ENCODE measurements at regions not wholly inside any gene's neighbourhood (a gene's known extent, or its start where the extent isn't known, plus 50 kb on each side); places are given as distances from the start of the nearest gene placed in this dataset.

GRCh38 chr3:72230774-72231379 lies 445.9 kb upstream of the PROK2 start:
- Mint-ChIP-seq H3K4me3 (no peak overlapping the region), H3K27me3 (ENCODE audit: insufficient read depth, low read depth, poor library complexity) (peaks cover 4% of the 10 kb centered on the region), H3K9me3 (peaks cover 13% of the 10 kb centered on the region), H3K4me1 (peaks cover 2% of the 10 kb centered on the region), H3K36me3 (ENCODE audit: low read depth) (peaks cover under 1% of the 10 kb centered on the region; the same call in 1 of the 3 replicates), H3K27ac (no peak overlapping the region)
- H3F3A ChIP-seq (replicated peaks; ENCODE audit: low read depth) = no peaks in the 10 kb centered on the region
- no peak overlapping the region for H3K4me3 ChIP-seq
- H3K27ac ChIP-seq (ENCODE audit: low read depth) = no peak overlapping the region
- H3K9me2 ChIP-seq (ENCODE audit: insufficient read depth) = peaks cover 13% of the 10 kb centered on the region; the same call in 1 of the 2 replicates
- no peaks in the 10 kb centered on the region for H4K20me1 ChIP-seq (replicated peaks; ENCODE audit: insufficient read depth)
- no peaks in the 10 kb centered on the region for H3K36me3 ChIP-seq (ENCODE audit: insufficient read depth)
- TF ChIP-seq CREB1 (CRISPR knock-in tag; IDR thresholded peaks at IDR 0.05; ENCODE audit: low read depth) (no peak), REST (IDR thresholded peaks at IDR 0.05; ENCODE audit: unreplicated experiment) (no peak), ZNF462 (CRISPR knock-in tag; IDR thresholded peaks at IDR 0.05) (no peak), JUNB (IDR thresholded peaks at IDR 0.05; ENCODE audit: unreplicated experiment) (no peak), STAT1 (IDR thresholded peaks at IDR 0.05; ENCODE audit: unreplicated experiment) (no peak), EZH2 (IDR thresholded peaks at IDR 0.05; ENCODE audit: low read depth, unreplicated experiment) (no peak), NANOG (IDR thresholded peaks at IDR 0.05; ENCODE audit: borderline replicate concordance) (no peak), ZNF114 (CRISPR knock-in tag; IDR thresholded peaks at IDR 0.05) (no peak), ZNF331 (CRISPR knock-in tag; IDR thresholded peaks at IDR 0.05; ENCODE audit: low read depth) (no peak), EZH2phosphoT487 (IDR thresholded peaks at IDR 0.05; ENCODE audit: unreplicated experiment) (no peak), POLR2AphosphoS5 (IDR thresholded peaks at IDR 0.05; ENCODE audit: low read depth) (no peak), CTCF (conservative IDR thresholded peaks at IDR 0.05; ENCODE audit: low read depth in 2 of 2) (no peak)
- TF ChIP-seq, protein P1, sequence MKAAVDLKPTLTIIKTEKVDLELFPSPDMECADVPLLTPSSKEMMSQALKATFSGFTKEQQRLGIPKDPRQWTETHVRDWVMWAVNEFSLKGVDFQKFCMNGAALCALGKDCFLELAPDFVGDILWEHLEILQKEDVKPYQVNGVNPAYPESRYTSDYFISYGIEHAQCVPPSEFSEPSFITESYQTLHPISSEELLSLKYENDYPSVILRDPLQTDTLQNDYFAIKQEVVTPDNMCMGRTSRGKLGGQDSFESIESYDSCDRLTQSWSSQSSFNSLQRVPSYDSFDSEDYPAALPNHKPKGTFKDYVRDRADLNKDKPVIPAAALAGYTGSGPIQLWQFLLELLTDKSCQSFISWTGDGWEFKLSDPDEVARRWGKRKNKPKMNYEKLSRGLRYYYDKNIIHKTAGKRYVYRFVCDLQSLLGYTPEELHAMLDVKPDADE (IDR thresholded peaks at IDR 0.05) = no peak
- DNase-seq (ENCODE audit: low spot score) = no peak
- no peak for ATAC-seq
- no peaks in the 10 kb centered on the region for H3K27me3 ChIP-seq (ENCODE audit: insufficient read depth)
- H3K4me2 ChIP-seq = no peak overlapping the region
- H2AFZ ChIP-seq = no peak overlapping the region
- no peaks in the 10 kb centered on the region for H3K4me1 ChIP-seq (ENCODE audit: insufficient read depth)
- H3K79me2 ChIP-seq (replicated peaks; ENCODE audit: insufficient read depth) = no peaks in the 10 kb centered on the region
